Stimulated activated CD8-positive, alpha-beta memory T cell treated with anti-CD3 and anti-CD28 coated beads, Interleukin-15, amount 100 ng/mL, for 24 hours (primary cell): ENCODE measurements at regions not wholly inside any gene's neighbourhood (a gene's known extent, or its start where the extent isn't known, plus 50 kb on each side); places are given as distances from the start of the nearest gene placed in this dataset.

Experiments used
- DNase-seq: peaks from one replicate; pipeline ENCODE4 v3.0.0-alpha.2; 2020; ENCODE audit warnings: low read depth

DNA sequence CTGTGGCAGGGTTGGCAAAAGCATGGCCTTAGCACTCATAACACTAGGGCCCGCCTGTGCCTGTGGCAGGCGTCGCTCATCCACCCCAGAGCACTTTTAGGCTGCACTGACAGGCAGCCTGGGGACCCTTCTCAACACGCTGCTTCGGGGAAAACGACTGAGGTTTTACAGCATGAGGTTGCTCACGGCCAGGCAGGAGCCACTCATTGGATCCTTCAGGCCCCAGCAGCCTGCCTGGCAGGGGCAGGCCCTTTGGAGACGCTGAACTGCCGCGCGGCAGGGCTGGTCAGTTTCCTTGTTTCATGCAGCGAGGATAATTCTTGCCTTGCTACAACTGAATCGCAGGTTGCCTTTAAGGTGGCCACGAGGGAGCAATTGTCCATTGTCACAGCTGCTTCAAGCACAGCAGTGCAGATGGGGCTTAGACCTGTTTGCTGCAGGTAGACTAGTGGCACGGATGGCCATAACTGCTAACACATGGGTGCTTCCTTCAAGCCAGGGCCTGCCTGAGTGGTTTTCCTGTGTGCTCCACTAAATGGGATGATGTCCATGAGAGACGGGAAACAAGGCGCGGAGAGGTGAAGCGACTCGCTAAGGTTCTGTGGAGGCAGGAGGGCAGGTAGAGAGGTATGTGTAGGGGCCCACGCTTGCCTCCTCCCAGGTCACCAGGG, 49.9 kb upstream of the HS6ST1 start:
- DNase-seq = no peak

DNA sequence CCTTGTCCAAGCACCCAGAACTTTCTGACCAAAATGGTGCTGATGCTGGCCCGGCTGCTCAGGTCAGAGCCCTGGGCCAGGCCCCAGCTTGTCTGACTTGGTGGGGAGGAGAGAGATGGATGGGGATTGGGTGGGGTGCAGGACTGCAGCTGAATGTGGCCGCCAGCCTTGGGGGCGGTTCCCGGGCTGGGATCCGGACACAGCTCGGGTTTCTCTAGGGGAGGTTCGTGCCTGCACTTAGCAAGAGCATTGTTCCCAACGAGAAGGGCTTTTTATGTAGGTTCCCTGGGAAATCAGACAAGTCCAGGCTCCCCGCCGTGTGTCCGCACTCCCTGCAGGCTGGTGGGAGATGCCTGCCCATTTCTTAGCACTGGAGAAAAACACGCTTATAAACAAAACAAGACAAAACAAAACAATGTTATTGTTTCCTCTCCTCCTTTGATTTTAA, 50.5 kb upstream of the HS6ST1 start:
- DNase-seq = no peak

DNA sequence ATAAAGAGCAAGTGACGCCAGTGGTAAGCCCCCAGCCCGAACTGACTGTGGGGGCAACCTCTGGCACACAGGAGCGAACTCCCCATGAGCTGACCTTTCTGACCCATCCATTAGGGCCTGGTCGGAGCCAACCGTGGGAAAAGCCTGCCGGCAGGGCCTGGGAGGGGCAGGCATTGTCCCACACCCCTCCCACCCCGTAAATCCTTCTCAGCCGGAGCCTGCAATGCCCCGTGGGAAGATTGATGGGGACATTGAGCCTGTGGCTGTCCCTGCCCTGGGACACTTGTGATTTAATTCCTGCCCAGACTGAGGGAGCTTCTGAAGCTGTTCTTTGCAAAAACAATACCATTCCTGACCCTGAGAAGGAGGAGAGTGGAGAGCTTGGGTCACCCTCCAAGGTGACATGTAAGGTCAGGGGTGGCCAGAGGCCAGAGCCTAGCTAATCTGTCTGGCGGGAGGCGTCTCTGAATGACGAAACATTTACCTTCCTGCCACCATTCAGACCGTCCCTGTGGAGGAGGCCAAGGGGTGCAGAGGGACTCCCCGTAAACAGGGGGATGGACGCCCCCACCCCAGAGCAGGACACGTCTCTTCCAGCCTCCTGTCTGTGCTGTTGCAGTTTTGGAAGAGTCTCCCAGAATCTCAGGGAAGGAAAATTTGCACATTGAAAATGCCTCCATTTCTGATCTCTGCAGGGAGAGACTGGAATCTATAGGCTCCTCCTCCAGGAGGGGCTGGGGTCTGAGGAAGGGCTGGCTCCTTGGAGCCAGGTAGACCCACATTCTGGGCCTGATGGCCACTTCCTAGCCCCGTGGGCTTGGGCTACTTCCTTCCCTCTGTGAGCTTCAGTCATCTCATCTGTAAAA, 51.2 kb upstream of the HS6ST1 start:
- DNase-seq = no peak

DNA sequence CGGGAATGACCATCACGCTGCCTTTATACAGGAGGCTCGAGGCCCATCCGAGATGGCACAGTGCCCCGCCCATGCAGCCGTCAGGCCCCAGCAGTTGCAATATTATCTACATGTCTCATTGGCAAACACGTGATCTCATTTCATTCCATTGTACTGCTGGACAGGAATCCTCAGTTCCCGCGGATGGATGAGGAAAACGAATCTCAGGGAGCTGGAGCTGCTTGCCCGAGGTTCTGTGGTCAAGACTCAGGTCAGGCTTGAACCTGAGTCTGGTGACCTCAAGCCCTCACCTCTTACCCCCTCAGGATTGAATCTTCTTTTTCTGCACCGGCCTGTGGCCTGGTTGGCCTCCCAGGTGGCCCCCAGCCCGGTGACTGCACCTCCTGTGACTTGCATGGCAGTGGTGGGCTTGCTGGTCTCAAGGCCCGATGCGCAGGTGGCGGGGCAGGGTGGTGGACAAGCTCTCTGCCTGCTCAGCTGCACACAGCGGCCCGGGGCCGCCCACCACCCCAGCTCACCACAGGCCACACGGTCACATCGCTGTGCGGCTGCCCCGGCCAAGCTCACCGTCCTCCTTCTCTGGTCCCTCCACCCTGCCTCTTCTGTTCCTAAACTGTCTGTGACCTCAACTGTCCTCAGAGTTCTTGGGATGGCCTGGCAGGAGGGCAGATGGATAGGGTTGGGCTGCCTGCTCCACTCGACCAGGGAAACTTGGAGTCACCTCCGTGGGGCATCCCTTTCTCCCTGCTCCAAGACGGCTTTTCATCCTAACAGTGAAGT, 52.0 kb upstream of the HS6ST1 start:
- no peak for DNase-seq

DNA sequence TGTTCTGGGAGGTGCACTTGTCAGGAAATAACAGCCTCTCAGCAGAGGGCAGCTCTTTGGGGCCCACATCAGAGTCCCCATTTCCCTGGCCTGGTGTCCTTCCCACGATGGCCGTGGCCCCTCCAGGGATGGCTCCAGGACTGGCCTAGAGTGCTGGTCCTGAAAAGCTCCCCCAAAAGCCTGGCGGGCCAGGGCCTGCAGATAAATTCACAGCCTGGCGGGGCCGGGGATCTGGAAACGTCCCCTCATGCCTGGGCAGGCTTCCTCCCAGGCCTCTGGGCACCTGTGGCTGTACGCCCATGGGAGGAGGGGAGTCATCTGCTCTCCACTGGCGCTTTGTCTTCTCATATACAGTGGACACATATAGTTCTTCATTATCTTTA, 52.6 kb upstream of the HS6ST1 start:
- DNase-seq = no peak

DNA sequence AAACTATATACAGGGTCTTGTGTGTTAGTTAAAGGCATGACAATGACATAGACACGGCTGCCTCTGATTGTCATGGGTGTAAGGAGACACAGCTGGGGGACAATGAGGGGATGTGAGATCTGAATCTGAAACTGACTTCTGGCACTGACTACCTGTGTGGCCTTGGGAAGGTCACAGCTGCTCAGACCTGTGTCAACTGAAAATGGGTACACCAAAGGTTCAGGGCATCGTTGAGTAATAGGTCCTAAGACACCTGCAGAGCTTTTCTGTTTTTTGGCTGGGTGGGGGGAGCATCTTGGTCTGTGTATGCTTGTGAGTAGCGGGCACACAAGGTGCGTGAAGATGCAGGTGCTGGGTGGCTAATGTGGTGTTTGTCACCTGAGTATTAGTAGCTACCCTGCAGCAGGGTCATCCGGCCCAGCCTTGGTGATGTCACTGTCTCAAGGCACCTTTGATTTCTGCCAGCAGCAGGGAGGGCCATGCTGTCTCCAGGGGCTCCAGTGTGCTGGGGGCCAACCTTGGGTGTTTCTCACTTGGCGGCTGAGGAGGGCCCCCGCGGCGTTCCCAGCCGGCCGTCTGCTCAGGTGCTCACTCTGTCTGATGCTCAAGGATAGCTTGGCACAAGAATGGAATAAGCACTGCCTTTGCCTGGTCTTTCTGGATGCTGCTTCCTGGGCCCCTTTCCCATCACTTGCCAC, 53.1 kb upstream of the HS6ST1 start:
- no peak for DNase-seq

DNA sequence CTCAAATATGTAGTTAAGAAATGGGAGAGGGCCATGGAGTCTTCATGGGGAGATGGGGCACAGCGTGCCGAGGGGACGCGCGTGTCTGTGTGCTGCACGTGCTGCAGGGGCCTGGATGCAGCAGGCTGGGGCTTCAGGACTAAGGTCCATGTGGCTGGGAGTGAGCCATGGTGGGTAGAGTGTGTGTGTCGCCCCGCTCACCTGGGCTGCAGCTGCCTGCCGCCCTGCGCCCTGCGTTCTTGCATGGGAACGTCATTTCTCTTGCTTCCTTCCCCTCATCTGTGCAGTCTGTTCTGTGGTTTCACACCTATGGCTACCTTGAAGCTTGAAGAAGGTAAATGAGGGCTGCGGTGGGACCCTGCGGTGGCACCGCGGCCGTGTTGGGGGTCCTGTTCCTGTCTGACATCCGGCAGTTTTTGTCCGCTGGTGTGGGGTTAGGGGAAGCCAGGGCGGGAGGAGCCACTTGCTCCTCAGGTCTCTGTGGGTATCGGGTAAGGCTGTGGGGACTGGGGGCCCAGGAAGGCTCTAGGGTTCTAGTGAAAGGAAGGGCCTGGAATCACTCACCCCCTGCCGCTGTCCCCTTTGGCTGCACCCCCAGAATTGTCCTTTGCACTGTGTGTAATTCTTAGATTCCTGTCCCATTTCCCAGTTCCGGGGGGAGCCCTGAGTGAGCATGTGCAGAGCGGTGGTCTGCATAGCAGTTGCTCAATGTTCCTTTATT, 54.1 kb upstream of the HS6ST1 start:
- no peak for DNase-seq

DNA sequence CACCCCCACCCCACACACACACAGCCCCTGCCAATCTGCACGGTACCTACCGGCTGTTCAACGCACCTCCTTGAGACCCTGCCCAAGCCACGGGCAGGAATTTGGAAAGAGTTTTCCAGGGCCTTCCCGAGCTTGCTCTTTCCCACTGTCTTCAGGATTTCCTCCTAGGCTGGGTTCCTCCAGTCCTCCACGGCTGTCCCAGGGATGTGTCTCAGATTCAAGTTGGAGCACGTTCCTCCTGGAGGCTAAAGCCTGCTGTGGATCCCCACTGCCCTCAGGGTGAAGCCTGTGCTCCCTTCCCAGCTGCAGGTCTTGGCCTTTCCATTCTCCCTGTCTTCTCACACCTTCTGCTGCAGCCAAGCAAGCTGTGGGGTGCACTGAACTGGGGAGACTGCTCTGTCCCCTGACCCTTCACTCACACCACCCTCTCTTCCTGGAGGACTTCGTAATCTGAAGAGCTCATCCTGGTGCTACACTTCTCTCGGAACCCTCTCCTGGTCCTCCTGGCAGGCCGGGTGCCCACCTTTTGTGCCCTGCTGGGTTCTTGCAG, 54.9 kb upstream of the HS6ST1 start:
- DNase-seq = no peak

DNA sequence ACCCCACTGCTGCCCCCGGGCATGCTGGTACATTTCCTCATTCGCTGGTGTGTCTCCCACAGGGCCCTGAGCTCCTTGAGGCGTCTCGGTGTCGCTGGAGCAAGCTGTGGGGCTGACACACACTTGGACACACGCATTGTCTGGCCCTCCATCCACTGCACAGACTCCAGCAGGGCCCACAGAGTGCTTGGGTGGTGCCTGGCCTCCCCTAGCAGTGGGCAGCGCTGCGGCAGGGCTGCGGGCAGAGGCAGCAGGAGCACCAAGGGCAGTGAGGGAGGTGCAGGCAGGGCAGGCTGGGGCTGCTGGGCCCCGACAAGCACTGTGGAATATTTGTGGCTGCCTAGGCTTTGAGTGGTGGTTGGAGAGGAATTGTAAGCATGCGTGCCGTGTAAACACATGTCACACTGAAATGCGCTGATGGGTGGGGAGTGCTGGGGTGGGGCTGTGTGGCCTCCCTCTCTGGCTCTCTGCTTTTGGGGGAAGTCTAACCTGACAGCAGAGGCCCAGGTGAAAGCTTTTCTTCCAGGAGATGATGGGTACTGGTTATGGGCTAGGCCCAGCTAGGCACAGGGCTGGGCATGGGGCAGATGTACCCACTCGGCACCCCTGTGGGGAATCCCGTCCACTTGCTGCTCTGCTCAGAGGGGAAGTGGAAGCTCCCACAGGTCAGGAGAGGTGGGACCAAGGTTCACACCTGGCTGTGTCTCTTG, 55.5 kb upstream of the HS6ST1 start:
- no peak for DNase-seq

DNA sequence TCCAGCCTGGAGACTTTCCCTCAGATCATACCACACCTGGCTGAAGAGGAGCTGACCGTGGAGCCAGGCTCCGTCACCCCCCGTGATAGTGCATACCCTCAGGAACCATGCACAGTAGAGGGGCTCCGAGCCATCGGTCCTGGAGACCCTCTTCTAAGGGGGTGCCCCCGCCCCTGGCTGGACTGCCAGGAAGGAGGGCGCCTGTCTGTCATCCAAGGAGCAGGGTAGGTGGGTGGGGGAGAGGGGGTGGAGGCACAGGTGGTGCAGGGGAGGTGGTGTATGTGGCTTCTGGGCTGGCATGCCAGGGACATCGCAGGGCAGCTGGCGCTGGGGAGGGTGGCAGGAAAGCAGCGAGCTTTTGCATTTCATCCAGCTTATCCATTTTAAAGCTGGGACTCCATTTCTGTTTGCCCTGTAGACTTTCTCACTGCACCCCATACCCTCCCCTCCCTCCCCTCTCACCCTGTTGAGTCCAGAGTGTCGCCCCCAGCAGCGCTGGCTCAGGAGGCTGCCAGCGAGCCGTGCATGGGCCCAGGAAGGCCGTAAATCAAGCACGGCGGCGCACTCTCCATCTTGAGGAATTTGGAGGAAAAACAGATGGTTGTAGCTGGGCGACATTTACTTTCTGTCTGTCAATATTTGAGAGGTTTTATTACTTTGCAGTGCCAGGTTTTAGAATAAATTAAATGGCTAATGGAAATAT, 56.2 kb upstream of the HS6ST1 start:
- no peak for DNase-seq

DNA sequence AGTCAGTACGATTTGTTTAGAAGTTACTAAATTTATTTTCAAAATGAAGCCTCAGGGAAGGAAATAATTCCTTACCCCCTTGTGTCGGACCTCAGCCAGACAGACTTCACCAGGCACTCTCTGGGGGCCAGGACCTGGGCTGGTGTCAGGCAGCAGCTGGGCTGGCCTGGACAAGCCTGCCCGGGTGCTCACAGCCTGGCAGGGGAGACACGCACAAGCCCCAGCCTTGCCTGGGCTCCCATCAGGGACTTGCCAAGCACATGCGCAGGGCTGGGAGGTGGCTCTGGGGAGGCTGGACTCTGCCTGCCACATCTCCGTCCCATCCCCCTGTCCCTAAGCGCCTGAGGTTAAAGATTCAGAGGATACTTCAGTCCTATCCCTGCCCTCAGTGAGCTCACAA, 56.8 kb upstream of the HS6ST1 start:
- DNase-seq = no peak

DNA sequence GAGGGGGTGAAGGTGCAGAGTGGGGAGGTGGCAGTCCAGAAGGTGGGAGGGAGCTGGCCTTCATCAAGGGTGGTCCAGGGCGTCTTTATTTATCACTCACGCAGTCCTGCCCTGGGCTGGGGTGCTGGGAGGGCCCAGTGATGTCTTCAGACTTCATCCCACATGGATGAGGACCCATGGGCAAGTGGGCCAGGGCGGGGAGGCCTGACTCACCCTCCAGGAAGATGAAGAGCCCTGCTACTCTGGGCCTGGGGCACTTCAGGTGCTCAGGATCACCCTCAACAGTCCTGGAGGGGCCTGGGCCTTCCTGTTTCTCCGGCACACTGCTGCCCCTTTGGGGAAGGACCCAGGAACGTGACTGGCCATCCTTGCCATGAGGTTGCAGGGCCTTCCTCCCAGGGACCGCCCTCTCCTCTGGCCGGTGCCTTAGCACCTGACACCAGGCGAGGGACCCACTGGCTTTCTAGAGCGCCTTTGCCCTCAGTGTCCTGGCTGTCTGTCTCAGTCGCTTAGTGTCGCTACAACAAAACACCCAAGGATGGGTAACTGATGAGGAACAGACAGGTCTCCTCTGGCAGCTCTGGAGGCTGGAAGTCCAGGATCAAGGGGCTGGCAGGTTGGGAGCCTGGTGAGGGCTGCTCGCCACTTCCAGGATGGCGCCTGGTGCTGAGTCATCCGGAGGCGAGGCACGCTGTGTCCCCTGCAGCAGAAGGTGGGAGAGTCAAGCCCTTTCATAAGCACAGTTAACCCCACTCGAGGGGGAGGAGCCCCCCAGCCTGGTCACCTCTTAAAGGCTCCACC, 57.8 kb upstream of the HS6ST1 start:
- no peak for DNase-seq

DNA sequence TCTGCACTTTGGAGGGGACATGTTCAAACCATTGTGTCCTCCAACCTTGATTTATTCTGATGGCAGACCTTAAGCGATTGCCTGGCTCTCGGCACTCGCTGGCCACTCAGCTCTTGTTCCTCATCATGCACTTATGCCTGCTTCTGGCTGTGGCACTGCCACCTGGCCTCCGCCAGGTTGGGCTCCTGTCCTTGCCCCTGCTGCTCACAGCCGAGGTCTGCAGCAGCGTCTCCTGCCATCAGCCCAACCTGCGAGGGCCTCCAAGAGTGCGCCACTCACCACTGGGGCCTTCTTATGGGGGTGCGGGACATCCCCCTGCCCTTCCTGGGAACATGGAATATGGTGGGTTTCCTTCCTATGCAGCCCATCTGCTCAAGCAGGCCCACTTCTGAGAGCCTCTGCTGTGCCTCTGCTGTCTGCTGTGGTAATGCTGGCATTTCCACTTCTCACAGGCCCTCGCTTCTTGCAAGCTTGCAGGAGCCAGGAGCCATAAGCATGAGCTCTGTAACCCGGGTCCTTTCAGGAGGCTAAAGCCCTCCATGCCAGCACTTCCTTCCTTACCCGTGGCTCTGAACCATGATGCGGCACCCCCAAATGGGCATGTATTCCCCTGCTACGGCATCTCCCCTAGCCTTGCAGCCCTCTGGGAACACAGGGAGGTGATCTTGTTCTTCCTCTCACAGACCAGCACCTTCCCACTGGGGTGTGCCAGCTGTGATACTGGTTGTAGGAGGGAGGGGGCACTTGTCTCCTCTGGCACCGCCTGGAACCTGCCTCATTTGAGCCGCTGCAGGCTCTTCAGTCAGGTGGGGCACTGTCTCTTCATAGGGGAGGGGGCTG, 58.6 kb upstream of the HS6ST1 start:
- no peak for DNase-seq

DNA sequence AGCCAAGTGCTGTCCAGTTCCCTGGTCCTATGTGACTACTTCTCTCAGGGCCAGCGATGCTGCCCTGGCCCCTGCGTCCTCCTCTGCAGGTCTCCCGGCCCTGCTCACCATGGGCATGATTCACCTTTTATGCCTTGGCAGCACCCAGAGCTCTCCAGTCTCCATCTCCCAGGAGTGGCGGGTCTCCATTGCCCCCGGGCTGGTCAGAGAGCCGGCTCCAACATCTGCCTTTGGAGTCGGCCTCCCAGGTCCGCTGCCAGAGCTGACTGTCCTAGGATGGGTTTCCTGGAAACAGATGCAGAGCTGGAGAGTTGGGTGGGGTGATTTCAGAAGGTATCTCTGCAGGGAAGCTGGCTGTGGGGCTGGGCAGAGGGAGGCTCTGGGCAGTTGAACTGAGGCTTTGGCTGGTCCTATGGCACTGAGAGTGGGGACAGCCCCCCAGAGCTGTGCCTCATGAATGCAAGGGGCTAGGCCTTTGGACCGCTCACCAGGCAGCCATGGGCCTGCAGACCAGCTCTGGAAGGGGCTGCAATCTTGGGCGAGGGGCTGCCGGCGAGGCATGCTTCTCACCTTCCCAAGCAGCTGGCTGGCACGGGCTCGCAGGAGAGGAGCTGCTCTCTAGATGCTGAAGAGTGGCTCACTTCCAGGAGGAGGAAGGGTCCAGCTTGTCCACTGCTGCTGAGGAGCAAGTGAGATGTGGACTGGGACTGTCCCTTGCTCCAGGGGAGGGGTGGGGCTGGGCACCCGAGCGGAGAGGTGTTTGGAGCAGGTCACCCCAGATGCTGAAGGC, 59.8 kb upstream of the HS6ST1 start:
- no peak for DNase-seq

DNA sequence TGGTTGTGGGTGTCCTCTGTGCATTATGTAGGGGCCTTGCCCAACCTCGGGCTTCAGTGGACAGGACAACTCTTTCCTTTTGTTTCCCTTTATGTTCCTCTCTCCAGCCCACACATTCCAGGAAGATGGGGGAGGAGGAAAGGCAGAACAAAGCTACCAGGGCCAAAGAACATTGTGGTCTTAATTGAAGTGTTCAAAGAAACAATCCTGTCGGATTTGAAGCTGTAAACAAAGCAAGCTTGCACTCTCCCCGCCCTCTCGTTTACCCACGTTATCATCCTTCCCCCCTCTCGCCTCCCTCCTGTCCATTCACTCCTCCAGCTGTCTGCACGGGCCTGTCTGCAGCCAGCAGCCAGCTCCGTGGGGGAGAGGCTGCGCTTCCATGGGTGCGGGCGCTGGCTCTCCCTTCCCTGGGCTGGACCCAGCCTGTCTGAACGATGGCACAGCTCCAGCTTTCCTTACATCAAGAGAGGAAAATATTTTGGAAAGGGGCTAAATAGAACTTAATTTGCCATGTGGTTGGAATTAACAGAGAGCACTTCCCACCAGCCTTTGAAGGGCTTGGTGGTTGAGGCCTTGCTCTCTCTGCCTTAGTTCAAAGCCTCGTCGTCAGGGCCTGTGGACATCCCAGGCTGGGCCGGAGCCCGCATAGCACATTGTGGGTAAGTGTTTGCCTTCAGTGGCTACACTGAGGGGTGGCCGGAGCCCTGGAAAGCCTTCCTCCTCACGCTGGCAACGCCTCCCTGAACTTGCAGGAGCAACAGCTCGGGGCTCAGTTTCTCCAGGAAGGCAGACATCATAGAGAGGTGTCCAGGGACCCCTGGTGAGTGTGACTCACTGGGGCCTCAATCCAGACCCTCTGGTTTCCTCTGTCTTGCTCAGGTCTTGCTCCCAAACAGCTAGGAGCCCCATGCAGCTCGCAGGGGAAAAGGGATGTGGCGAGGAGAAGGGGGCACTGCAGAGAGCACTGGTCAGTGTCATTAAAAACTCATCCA, 60.6 kb upstream of the HS6ST1 start:
- DNase-seq = no peak
